ENCODE measurements at regions not wholly inside any gene's neighbourhood (a gene's known extent, or its start where the extent isn't known, plus 50 kb on each side); places are given as distances from the start of the nearest gene placed in this dataset.

DNA sequence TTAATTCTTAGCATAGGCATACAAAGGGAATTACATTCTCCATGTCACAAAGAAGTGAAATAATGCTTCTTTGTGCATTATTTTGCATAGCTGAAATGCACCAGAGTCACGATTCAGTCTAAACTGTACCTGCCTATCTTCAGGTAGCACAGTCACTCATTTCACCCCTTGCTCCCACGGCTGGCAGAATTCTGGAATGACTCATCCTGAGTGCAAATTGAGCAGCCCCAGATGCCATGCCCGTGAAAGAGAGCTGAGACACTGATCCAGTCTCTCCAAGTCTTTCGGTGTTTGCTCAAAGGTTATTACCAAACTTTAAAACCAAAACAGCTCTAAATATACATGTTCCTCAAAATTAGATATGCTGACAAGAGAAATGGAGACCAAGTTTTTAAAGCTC is 168.3 kb upstream of the POU3F3 start:
- H3K36me3 ChIP-seq, result no peaks in the 10 kb centered on the region
- H3K27me3 ChIP-seq, result no peaks in the 10 kb centered on the region
- no peaks in the 10 kb centered on the region for H3K4me1 ChIP-seq
- no peaks in the 10 kb centered on the region for H3K9me3 ChIP-seq
- no peak overlapping the region for H3K4me3 ChIP-seq
- TF ChIP-seq, protein P1, sequence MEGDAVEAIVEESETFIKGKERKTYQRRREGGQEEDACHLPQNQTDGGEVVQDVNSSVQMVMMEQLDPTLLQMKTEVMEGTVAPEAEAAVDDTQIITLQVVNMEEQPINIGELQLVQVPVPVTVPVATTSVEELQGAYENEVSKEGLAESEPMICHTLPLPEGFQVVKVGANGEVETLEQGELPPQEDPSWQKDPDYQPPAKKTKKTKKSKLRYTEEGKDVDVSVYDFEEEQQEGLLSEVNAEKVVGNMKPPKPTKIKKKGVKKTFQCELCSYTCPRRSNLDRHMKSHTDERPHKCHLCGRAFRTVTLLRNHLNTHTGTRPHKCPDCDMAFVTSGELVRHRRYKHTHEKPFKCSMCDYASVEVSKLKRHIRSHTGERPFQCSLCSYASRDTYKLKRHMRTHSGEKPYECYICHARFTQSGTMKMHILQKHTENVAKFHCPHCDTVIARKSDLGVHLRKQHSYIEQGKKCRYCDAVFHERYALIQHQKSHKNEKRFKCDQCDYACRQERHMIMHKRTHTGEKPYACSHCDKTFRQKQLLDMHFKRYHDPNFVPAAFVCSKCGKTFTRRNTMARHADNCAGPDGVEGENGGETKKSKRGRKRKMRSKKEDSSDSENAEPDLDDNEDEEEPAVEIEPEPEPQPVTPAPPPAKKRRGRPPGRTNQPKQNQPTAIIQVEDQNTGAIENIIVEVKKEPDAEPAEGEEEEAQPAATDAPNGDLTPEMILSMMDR (IDR thresholded peaks at IDR 0.05), result no peak
- no peak for DNase-seq (ENCODE audit: low spot score)
- H3K27ac ChIP-seq, result no peak overlapping the region

DNA sequence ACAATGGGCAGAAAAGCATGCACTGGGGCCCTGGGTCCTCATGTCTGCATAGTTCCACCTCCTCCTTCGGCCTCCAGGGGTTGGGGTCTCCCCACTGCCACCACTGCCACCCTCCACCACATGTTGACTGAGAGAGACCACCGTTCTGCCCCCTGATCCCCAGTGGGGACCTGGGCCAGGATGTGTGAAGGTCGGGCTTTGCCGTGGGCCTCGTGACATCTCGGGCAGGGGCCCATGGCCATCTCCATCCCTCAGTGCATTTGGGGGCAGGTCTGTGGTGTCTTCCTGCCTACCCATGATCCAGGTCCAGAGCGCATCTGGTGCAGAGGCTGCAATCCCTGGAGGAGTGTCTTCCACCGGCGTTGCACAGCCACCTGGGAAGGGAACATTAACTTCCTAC is 166.8 kb upstream of the POU3F3 start:
- Histone ChIP-seq H3K4me1 (no peaks in the 10 kb centered on the region), H3K27me3 (no peaks in the 10 kb centered on the region), H3K4me3 (no peak overlapping the region), H3K9me3 (no peaks in the 10 kb centered on the region), H3K36me3 (no peaks in the 10 kb centered on the region), H3K27ac (no peak overlapping the region)
- DNase-seq (ENCODE audit: low spot score), result no peak
- TF ChIP-seq, protein P1 (IDR thresholded peaks at IDR 0.05), result no peak

DNA sequence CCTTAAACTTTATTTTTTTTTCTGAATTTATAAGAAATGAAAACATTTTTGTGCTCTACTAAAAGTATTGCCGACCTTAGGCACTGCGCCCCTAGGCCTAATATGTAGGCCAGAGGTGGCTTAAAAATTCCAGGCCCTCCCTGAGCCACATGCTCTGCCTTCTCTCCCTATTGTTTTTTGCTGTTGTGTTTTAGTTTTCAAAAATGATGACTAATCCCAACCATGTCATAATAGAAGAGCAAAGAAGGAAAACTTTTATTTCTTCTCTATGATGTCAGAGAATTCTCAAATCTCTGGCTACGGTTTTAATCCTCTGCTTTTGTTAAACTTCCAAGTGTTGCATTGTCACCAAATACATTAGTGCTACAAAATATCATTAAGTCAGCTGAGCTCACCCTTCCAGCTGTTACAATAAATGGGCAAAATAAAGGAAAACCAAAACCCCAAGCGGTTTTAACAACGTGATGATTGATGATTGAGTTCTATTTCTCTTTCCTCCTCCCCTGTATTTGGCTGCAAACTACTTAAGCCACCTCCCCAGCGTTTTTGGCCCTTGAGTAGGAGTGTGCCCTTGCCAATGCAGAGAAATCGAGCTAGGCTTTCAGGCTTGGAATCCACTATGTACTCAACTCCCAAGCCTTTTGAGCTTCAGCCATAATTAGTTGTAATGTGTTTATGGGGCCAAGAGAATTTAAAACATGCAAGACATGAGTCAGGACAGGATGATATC is 163.5 kb upstream of the POU3F3 start:
- DNase-seq (ENCODE audit: low spot score), result no peak
- TF ChIP-seq, protein P1 (IDR thresholded peaks at IDR 0.05), result no peak
- H3K27ac ChIP-seq, result no peak overlapping the region
- no peaks in the 10 kb centered on the region for H3K4me1 ChIP-seq
- no peak overlapping the region for H3K4me3 ChIP-seq
- no peaks in the 10 kb centered on the region for H3K27me3 ChIP-seq
- H3K9me3 ChIP-seq, result no peaks in the 10 kb centered on the region
- no peaks in the 10 kb centered on the region for H3K36me3 ChIP-seq

DNA sequence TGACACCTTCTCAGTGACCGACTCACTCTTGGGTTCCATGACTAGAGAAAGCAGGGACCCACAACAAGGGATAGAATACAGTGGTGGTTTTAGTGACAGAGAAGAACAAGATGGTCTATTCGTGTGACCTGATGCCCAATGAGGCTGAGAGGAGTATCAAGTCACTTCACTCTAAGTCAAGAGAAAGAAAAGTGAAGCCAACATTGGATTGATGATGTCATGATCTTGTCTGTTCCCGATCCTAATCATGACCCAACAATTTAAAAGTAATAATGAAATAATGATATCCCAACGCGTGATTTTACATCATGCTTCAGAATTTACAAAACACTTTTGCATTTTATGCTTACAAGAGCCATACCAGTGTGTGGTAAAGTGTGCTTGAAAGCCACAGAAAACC is 155.6 kb upstream of the POU3F3 start:
- DNase-seq (ENCODE audit: low spot score), result no peak
- no peak overlapping the region for H3K4me3 ChIP-seq
- no peaks in the 10 kb centered on the region for H3K36me3 ChIP-seq
- H3K9me3 ChIP-seq, result no peaks in the 10 kb centered on the region
- no peaks in the 10 kb centered on the region for H3K4me1 ChIP-seq
- H3K27me3 ChIP-seq, result no peaks in the 10 kb centered on the region
- TF ChIP-seq, protein P1 (IDR thresholded peaks at IDR 0.05), result no peak
- H3K27ac ChIP-seq, result no peak overlapping the region

DNA sequence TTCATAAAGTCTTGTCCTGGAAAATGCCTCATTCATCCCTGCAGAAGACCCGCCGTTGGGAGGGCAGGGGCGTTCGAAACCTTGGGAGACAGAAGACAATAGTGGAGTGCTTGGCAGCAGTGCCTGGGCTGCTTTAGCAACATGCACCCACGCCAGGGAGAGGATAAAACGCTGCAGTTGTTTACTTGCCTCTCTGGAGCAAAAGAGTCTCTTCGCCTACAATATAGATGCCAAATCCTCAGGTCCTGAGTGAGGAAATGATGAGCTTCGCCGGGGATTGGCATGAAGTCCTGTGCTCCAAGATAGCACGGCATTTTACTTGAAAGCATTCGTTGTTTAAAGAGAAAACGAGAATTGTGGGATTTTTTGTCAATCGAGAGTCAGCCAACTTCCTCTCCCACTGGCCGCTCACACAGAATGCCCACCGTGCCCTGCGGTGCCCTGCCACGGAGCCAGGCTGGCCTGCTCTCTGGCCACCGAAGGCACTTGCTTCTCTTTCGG is 152.5 kb upstream of the POU3F3 start:
- H3K36me3 ChIP-seq, result no peaks in the 10 kb centered on the region
- no peak overlapping the region for H3K27ac ChIP-seq
- H3K4me3 ChIP-seq, result no peak overlapping the region
- no peak for DNase-seq (ENCODE audit: low spot score)
- no peaks in the 10 kb centered on the region for H3K9me3 ChIP-seq
- H3K27me3 ChIP-seq, result no peaks in the 10 kb centered on the region
- H3K4me1 ChIP-seq, result no peaks in the 10 kb centered on the region
- TF ChIP-seq, protein P1 (IDR thresholded peaks at IDR 0.05), result no peak
